ENCODE measurements at regions not wholly inside any gene's neighbourhood (a gene's known extent, or its start where the extent isn't known, plus 50 kb on each side); places are given as distances from the start of the nearest gene placed in this dataset.

- no peak for TF ChIP-seq YY1 (IDR thresholded peaks at IDR 0.05; ENCODE audit: insufficient read depth, insufficient read length)
- TF ChIP-seq SUZ12 (IDR thresholded peaks at IDR 0.05; ENCODE audit: extremely low read depth, insufficient read depth, insufficient read length): no peak
- no peak for TF ChIP-seq ZNF274 (IDR thresholded peaks at IDR 0.05; ENCODE audit: low read depth, low read length)
Measured at GRCh38 chr5:90022002-90022710, 387.4 kb downstream of the CETN3 start.

Data from NT2/D1 (cell line).